Stomach (tissue), 4 donors: ENCODE measurements at regions not wholly inside any gene's neighbourhood (a gene's known extent, or its start where the extent isn't known, plus 50 kb on each side); places are given as distances from the start of the nearest gene placed in this dataset.

Experiments used
- CTCF ChIP-seq, 7 experiments: fragments of 450-650 bp in 4 of 7; fragments of 200-600 bp in 3 of 7; sonication (generic) in 3 of 7; IDR thresholded peaks; one replicate each; pipeline ENCODE4 v1.5.1; 2016 to 2019; ENCODE audit warnings: antibody characterized with exemption in 7 of 7, control low read depth in 2 of 7, mild to moderate bottlenecking in 1 of 7
- EP300 ChIP-seq: sonication (generic); formaldehyde crosslinking; IDR thresholded peaks from one replicate; pipeline ENCODE4 v1.6.1; 2017; ENCODE audit warnings: antibody characterized with exemption

GRCh38 chr17:26774291-26775218, 519.4 kb upstream of the WSB1 start:
- no peak for TF ChIP-seq EP300
- TF ChIP-seq CTCF (IDR thresholded peaks at IDR 0.05), result no peak
